Pulmonary artery endothelial cell (primary cell): ENCODE measurements at regions not wholly inside any gene's neighbourhood (a gene's known extent, or its start where the extent isn't known, plus 50 kb on each side); places are given as distances from the start of the nearest gene placed in this dataset.

Experiments used
- DNase-seq: peaks from one replicate; pipeline ENCODE4 v3.0.0-alpha.2; 2011; ENCODE audit warnings: low read depth, low spot score

- no peak for DNase-seq
These were observed 235.7 kb upstream of the PRR16 start for GRCh38 chr5:120228262-120229031.

- no peak for DNase-seq
These were observed 235.1 kb upstream of the PRR16 start for GRCh38 chr5:120229036-120229435.

- no peak for DNase-seq
These were observed 232.5 kb upstream of the PRR16 start for GRCh38 chr5:120231563-120231962.

GRCh38 chr5:120236360-120236759, 227.7 kb upstream of the PRR16 start:
- no peak for DNase-seq

- no peak for DNase-seq
These were observed 225.0 kb upstream of the PRR16 start for GRCh38 chr5:120239086-120239485.

GRCh38 chr5:120240706-120241105, 223.4 kb upstream of the PRR16 start:
- DNase-seq: no peak

GRCh38 chr5:120241400-120241799, 222.7 kb upstream of the PRR16 start:
- DNase-seq: no peak

GRCh38 chr5:120251898-120252297, 212.2 kb upstream of the PRR16 start:
- DNase-seq: no peak

- no peak for DNase-seq
These were observed 211.3 kb upstream of the PRR16 start for GRCh38 chr5:120252839-120253238.

- no peak for DNase-seq
These were observed 209.7 kb upstream of the PRR16 start for GRCh38 chr5:120254385-120254784.

- DNase-seq: no peak
These were observed 208.9 kb upstream of the PRR16 start for GRCh38 chr5:120255214-120255613.

GRCh38 chr5:120256376-120256775, 207.7 kb upstream of the PRR16 start:
- DNase-seq: no peak

GRCh38 chr5:120257358-120257971, 206.6 kb upstream of the PRR16 start:
- no peak for DNase-seq

GRCh38 chr5:120258123-120258522, 206.0 kb upstream of the PRR16 start:
- no peak for DNase-seq

GRCh38 chr5:120260651-120261050, 203.4 kb upstream of the PRR16 start:
- no peak for DNase-seq

GRCh38 chr5:120270498-120270897, 193.6 kb upstream of the PRR16 start:
- no peak for DNase-seq

GRCh38 chr5:120293796-120294195, 170.3 kb upstream of the PRR16 start:
- DNase-seq: no peak

GRCh38 chr5:120297616-120298015, 166.5 kb upstream of the PRR16 start:
- no peak for DNase-seq

- DNase-seq: no peak
These were observed 165.1 kb upstream of the PRR16 start for GRCh38 chr5:120298981-120299380.

- DNase-seq: no peak
These were observed 159.4 kb upstream of the PRR16 start for GRCh38 chr5:120304663-120305062.

GRCh38 chr5:120306303-120306702, 157.8 kb upstream of the PRR16 start:
- no peak for DNase-seq

GRCh38 chr5:120314191-120314590, 149.9 kb upstream of the PRR16 start:
- no peak for DNase-seq

GRCh38 chr5:120320626-120321025, 143.5 kb upstream of the PRR16 start:
- no peak for DNase-seq
